Loucy (cell line): ENCODE measurements at regions not wholly inside any gene's neighbourhood (a gene's known extent, or its start where the extent isn't known, plus 50 kb on each side); places are given as distances from the start of the nearest gene placed in this dataset.

Experiments used
- H2AFZ ChIP-seq: fragments of 200-600 bp; sonication (generic); 2 replicates; pipeline ENCODE4 v1.6.0; 2016; ENCODE audit warnings: antibody characterized with exemption, mild to moderate bottlenecking, low read length, moderate library complexity
- H3F3A ChIP-seq: fragments of 200-600 bp; 2 replicates; pipeline ENCODE4 v1.6.0; 2016; ENCODE audit warnings: antibody characterized with exemption, low read depth, mild to moderate bottlenecking
- H3K27me3 ChIP-seq: fragments of 200-600 bp; sonication (generic); 2 replicates; pipeline ENCODE4 v1.6.1; 2014; ENCODE audit warnings: low read length, mild to moderate bottlenecking; ENCODE audit not compliant: insufficient read depth, poor library complexity, severe bottlenecking
- H3K36me3 ChIP-seq: fragments of 200-600 bp; sonication (generic); 2 replicates; pipeline ENCODE4 v1.6.1; 2016; ENCODE audit warnings: low read length; ENCODE audit not compliant: insufficient read depth
- H3K4me1 ChIP-seq: fragments of 200-600 bp; sonication (generic); 2 replicates; pipeline ENCODE4 v1.5.1; 2014; ENCODE audit warnings: low read length, mild to moderate bottlenecking; ENCODE audit not compliant: insufficient read depth, poor library complexity, severe bottlenecking
- H3K4me2 ChIP-seq: fragments of 200-600 bp; sonication (generic); 2 replicates; pipeline ENCODE4 v1.6.0; 2014; ENCODE audit warnings: antibody characterized with exemption, low read length, low read depth, mild to moderate bottlenecking; ENCODE audit not compliant: poor library complexity, severe bottlenecking
- H3K4me3 ChIP-seq: fragments of 200-600 bp; sonication (generic); 2 replicates; pipeline ENCODE4 v1.5.1; 2014; ENCODE audit warnings: low read length, mild to moderate bottlenecking, mixed read lengths; ENCODE audit not compliant: poor library complexity, severe bottlenecking
- H3K79me2 ChIP-seq: fragments of 200-600 bp; sonication (generic); 2 replicates; pipeline ENCODE4 v1.6.1; 2014; ENCODE audit warnings: low read length; ENCODE audit not compliant: insufficient read depth
- H3K9ac ChIP-seq: fragments of 200-600 bp; sonication (generic); 2 replicates; pipeline ENCODE4 v1.6.0; 2014; ENCODE audit warnings: mild to moderate bottlenecking, low read depth, low read length, moderate library complexity; ENCODE audit not compliant: poor library complexity, severe bottlenecking
- H3K9me2 ChIP-seq: fragments of 200-600 bp; sonication (generic); replicated peaks from 2 replicates; pipeline ENCODE4 v1.6.1; 2016; ENCODE audit warnings: low read depth, low read length, mixed read lengths
- H3K9me3 ChIP-seq: fragments of 200-600 bp; sonication (generic); 2 replicates; pipeline ENCODE4 v1.6.1; 2014; ENCODE audit warnings: mild to moderate bottlenecking, antibody characterized with exemption, low read length, low read depth; ENCODE audit not compliant: insufficient read depth
- H4K20me1 ChIP-seq: fragments of 200-600 bp; sonication (generic); 2 replicates; pipeline ENCODE4 v1.6.0; 2014; ENCODE audit warnings: antibody characterized with exemption, low read length, mild to moderate bottlenecking; ENCODE audit not compliant: insufficient read depth, poor library complexity, severe bottlenecking
- CTCF ChIP-seq: fragments of 200-600 bp; sonication (generic); conservative IDR thresholded peaks from 2 replicates; pipeline ENCODE4 v1.5.1; 2014; ENCODE audit warnings: mild to moderate bottlenecking, antibody characterized with exemption, low read length
- EZH2phosphoT487 ChIP-seq: fragments of 200-600 bp; IDR thresholded peaks from 2 replicates; pipeline ENCODE4 v1.6.1; 2018; ENCODE audit warnings: antibody characterized with exemption, mild to moderate bottlenecking, moderate library complexity, borderline replicate concordance

- TF ChIP-seq CTCF (no peak), EZH2phosphoT487 (no peak)
- Histone ChIP-seq H3K79me2 (no peaks in the 10 kb centered on the region), H3F3A (no peaks in the 10 kb centered on the region)
Observed at GRCh38 chr5:125461641-125462072, 715.2 kb upstream of the ZNF608 start.

GRCh38 chr5:125463466-125464092 lies 717.1 kb upstream of the ZNF608 start:
- TF ChIP-seq EZH2phosphoT487 (no peak), CTCF (no peak)
- Histone ChIP-seq H3K36me3 (no peaks in the 10 kb centered on the region), H3K9me3 (no peaks in the 10 kb centered on the region), H3K9me2 (no peaks in the 10 kb centered on the region), H3F3A (no peaks in the 10 kb centered on the region), H2AFZ (no peak overlapping the region), H3K9ac (no peak overlapping the region), H3K4me3 (no peak overlapping the region), H3K4me1 (no peaks in the 10 kb centered on the region), H3K27me3 (no peaks in the 10 kb centered on the region), H3K79me2 (no peaks in the 10 kb centered on the region), H3K4me2 (no peak overlapping the region), H4K20me1 (no peaks in the 10 kb centered on the region)

More at GRCh38 chr5:125461641-125462072, 715.2 kb upstream of the ZNF608 start:
- Histone ChIP-seq H3K9me2 (no peaks in the 10 kb centered on the region), H3K4me2 (no peak overlapping the region), H4K20me1 (no peaks in the 10 kb centered on the region), H3K36me3 (no peaks in the 10 kb centered on the region), H3K9me3 (no peaks in the 10 kb centered on the region), H3K27me3 (no peaks in the 10 kb centered on the region), H3K4me3 (no peak overlapping the region), H3K9ac (no peak overlapping the region), H3K4me1 (no peaks in the 10 kb centered on the region), H2AFZ (no peak overlapping the region)

- Histone ChIP-seq H3K4me3 (no peak overlapping the region), H3F3A (no peaks in the 10 kb centered on the region), H2AFZ (no peak overlapping the region), H3K27me3 (no peaks in the 10 kb centered on the region), H3K36me3 (no peaks in the 10 kb centered on the region), H3K9me2 (no peaks in the 10 kb centered on the region), H4K20me1 (no peaks in the 10 kb centered on the region), H3K79me2 (no peaks in the 10 kb centered on the region), H3K9me3 (no peaks in the 10 kb centered on the region), H3K4me1 (no peaks in the 10 kb centered on the region), H3K4me2 (no peak overlapping the region), H3K9ac (no peak overlapping the region)
- no peak for TF ChIP-seq CTCF
- no peak for TF ChIP-seq EZH2phosphoT487
Observed at GRCh38 chr5:125464847-125465432, 718.5 kb upstream of the ZNF608 start.
